ENCODE measurements at regions not wholly inside any gene's neighbourhood (a gene's known extent, or its start where the extent isn't known, plus 50 kb on each side); places are given as distances from the start of the nearest gene placed in this dataset.
"Not testable (repeated sequence)": the region's sequence is repeated elsewhere in the genome, so short reads cannot be mapped to it uniquely, and the experiment has no call there.

GRCh38 chr1:88523854-88524528 is 160.1 kb upstream of the PKN2 start:
- no peak for DNase-seq

GRCh38 chr1:88526456-88526855 is 157.6 kb upstream of the PKN2 start:
- DNase-seq: no peak

- no peak for DNase-seq
Measured at GRCh38 chr1:88528792-88529191, 155.3 kb upstream of the PKN2 start.

GRCh38 chr1:88529581-88529980 is 154.5 kb upstream of the PKN2 start:
- DNase-seq: no peak

GRCh38 chr1:88530246-88530645 is 153.8 kb upstream of the PKN2 start:
- no peak for DNase-seq

GRCh38 chr1:88537787-88538186 is 146.3 kb upstream of the PKN2 start:
- no peak for DNase-seq

GRCh38 chr1:88538222-88538899 is 145.7 kb upstream of the PKN2 start:
- DNase-seq: no peak

- no peak for DNase-seq
Measured at GRCh38 chr1:88540255-88540654, 143.8 kb upstream of the PKN2 start.

- DNase-seq: no peak
Measured at GRCh38 chr1:88541596-88541995, 142.5 kb upstream of the PKN2 start.

GRCh38 chr1:88544195-88544594 is 139.9 kb upstream of the PKN2 start:
- DNase-seq: no peak

- no peak for DNase-seq
Measured at GRCh38 chr1:88549536-88549935, 134.5 kb upstream of the PKN2 start.

GRCh38 chr1:88552226-88552625 is 131.8 kb upstream of the PKN2 start:
- no peak for DNase-seq

GRCh38 chr1:88557014-88557413 is 127.1 kb upstream of the PKN2 start:
- DNase-seq: no peak

GRCh38 chr1:88560621-88561020 is 123.5 kb upstream of the PKN2 start:
- no peak for DNase-seq

GRCh38 chr1:88562991-88563390 is 121.1 kb upstream of the PKN2 start:
- no peak for DNase-seq

GRCh38 chr1:88566615-88567387 is 117.3 kb upstream of the PKN2 start:
- no peak for DNase-seq

- DNase-seq: no peak
Measured at GRCh38 chr1:88571506-88571905, 112.6 kb upstream of the PKN2 start.

- DNase-seq: no peak
Measured at GRCh38 chr1:88579598-88579997, 104.5 kb upstream of the PKN2 start.

GRCh38 chr1:88581703-88582102 is 102.4 kb upstream of the PKN2 start:
- DNase-seq: no peak

GRCh38 chr1:88593358-88593757 is 90.7 kb upstream of the PKN2 start:
- no peak for DNase-seq

GRCh38 chr1:88595355-88596002 is 88.6 kb upstream of the PKN2 start:
- no peak for DNase-seq

GRCh38 chr1:88597973-88598372 is 86.1 kb upstream of the PKN2 start:
- not testable (repeated sequence) for DNase-seq

- peak; percentile 9 for DNase-seq
Measured at GRCh38 chr1:88608139-88608943, 75.7 kb upstream of the PKN2 start.
